Adrenal gland (tissue), 5 donors: ENCODE measurements at regions not wholly inside any gene's neighbourhood (a gene's known extent, or its start where the extent isn't known, plus 50 kb on each side); places are given as distances from the start of the nearest gene placed in this dataset.

Experiments used
- CTCF ChIP-seq, 6 experiments: fragments of 450-650 bp in 4 of 6; fragments of 200-600 bp in 2 of 6; sonication (generic) in 1 of 6; IDR thresholded peaks; 1 replicate in 5 of 6; 2 replicates in 1 of 6; pipeline versions ENCODE4 v1.5.1 to v1.8.0; 2016 to 2021; ENCODE audit warnings: antibody characterized with exemption in 6 of 6, mild to moderate bottlenecking in 2 of 6, moderate library complexity in 1 of 6
- POLR2A ChIP-seq, 2 donors: fragments of 450-650 bp; IDR thresholded peaks; one replicate each; pipeline ENCODE4 v1.6.1; 2017; ENCODE audit warnings: antibody characterized with exemption in 2 of 2, mild to moderate bottlenecking in 2 of 2, moderate library complexity in 1 of 2
- donor health status: DM: no; HTN: no; CAD: no.

GRCh38 chr10:36676321-36676720 lies 449.1 kb upstream of the ANKRD30A start:
- TF ChIP-seq CTCF (IDR thresholded peaks at IDR 0.05) (no peak), POLR2A (IDR thresholded peaks at IDR 0.05) (no peak)
